ENCODE measurements at regions not wholly inside any gene's neighbourhood (a gene's known extent, or its start where the extent isn't known, plus 50 kb on each side); places are given as distances from the start of the nearest gene placed in this dataset.

DNA sequence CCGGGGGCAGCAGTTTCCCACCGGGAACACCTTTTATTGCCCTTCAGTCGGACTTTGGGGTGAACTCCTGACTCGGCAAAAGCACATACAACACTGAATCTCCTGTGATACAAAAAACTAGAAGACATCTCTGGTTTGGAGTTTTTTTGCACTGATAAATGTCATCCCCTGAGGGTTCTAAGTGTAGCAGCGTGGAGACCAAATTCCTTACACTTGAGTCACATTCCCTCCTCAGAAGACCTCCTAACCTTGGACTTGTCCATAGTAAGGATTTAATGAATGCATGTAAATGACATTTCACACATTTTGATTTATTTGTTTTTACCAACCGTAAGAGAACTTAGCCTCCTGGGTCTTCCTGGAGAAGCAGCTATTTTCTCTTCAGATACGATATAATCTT lies 54.0 kb upstream of the GPR45 start:
- no peak for DNase-seq
- peaks cover 72% of the 10 kb centered on the region for H3K27me3 ChIP-seq (ENCODE audit: insufficient read depth, low read depth, severe bottlenecking)
- H3K36me3 ChIP-seq = no peaks in the 10 kb centered on the region
- no peak overlapping the region for H3K27ac ChIP-seq
- TF ChIP-seq, protein P1, sequence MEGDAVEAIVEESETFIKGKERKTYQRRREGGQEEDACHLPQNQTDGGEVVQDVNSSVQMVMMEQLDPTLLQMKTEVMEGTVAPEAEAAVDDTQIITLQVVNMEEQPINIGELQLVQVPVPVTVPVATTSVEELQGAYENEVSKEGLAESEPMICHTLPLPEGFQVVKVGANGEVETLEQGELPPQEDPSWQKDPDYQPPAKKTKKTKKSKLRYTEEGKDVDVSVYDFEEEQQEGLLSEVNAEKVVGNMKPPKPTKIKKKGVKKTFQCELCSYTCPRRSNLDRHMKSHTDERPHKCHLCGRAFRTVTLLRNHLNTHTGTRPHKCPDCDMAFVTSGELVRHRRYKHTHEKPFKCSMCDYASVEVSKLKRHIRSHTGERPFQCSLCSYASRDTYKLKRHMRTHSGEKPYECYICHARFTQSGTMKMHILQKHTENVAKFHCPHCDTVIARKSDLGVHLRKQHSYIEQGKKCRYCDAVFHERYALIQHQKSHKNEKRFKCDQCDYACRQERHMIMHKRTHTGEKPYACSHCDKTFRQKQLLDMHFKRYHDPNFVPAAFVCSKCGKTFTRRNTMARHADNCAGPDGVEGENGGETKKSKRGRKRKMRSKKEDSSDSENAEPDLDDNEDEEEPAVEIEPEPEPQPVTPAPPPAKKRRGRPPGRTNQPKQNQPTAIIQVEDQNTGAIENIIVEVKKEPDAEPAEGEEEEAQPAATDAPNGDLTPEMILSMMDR (IDR thresholded peaks at IDR 0.05; ENCODE audit: low read depth, low read length) = no peak
- H3K4me3 ChIP-seq (ENCODE audit: low read depth, low read length) = no peak overlapping the region
- H3K9me3 ChIP-seq (ENCODE audit: severe bottlenecking) = peaks cover 3% of the 10 kb centered on the region

DNA sequence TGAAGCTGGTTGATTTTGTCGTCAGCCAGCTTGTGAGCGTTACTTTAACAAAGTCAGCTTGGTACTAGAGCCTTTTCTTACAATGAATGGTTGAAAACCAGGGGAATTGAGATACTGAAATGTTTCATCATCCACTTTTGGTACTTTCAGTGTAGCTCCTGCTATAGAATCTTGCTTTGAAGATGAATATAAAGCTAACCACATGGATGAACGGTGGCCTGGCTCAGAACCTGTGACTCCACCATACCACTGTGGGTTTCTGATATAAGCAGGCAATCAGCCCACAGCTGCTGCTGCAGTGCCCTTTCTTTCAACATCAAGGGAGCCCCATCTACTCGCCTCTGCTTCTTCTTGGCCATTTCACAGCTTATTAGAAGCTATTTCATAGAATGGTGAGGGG lies 53.2 kb upstream of the GPR45 start:
- no peak for DNase-seq
- TF ChIP-seq, protein P1 (IDR thresholded peaks at IDR 0.05; ENCODE audit: low read depth, low read length) = no peak
- Histone ChIP-seq H3K4me3 (ENCODE audit: low read depth, low read length) (no peak overlapping the region), H3K36me3 (no peaks in the 10 kb centered on the region), H3K9me3 (ENCODE audit: severe bottlenecking) (peaks cover 3% of the 10 kb centered on the region), H3K27ac (no peak overlapping the region), H3K27me3 (ENCODE audit: insufficient read depth, low read depth, severe bottlenecking) (peaks cover 64% of the 10 kb centered on the region)
